ENCODE measurements at regions not wholly inside any gene's neighbourhood (a gene's known extent, or its start where the extent isn't known, plus 50 kb on each side); places are given as distances from the start of the nearest gene placed in this dataset.

GRCh38 chr1:30184393-30185141 lies 538.8 kb downstream of the MATN1 start:
- DNase-seq: no peak
- no peak overlapping the region for H3K27ac Mint-ChIP-seq
- H3K27me3 Mint-ChIP-seq (ENCODE audit: low read depth): peaks cover 17% of the 10 kb centered on the region
- H3K4me1 Mint-ChIP-seq (ENCODE audit: low read depth): no peaks in the 10 kb centered on the region
- H3K4me3 Mint-ChIP-seq: no peak overlapping the region
- H3K36me3 Mint-ChIP-seq (ENCODE audit: insufficient read depth in 2 of 2): no peaks in the 10 kb centered on the region
- H3K9me3 Mint-ChIP-seq: no peaks in the 10 kb centered on the region
- ATAC-seq (replicated peaks in 1 of 2): no peak

- peaks cover 2 to 3% of the 10 kb centered on the region in 2 donors for H3K9me3 Mint-ChIP-seq
- DNase-seq: no peak
- no peak overlapping the region for H3K27ac Mint-ChIP-seq
- no peak for ATAC-seq (replicated peaks in 1 of 2)
- peaks cover 12% of the 10 kb centered on the region for H3K27me3 Mint-ChIP-seq (ENCODE audit: low read depth)
- H3K36me3 Mint-ChIP-seq (ENCODE audit: insufficient read depth in 2 of 2): peaks cover 2 to 3% of the 10 kb centered on the region in 2 donors
- no peak overlapping the region for H3K4me3 Mint-ChIP-seq
- no peaks in the 10 kb centered on the region for H3K4me1 Mint-ChIP-seq (ENCODE audit: low read depth)
Observed at GRCh38 chr1:30183895-30184294, 539.5 kb downstream of the MATN1 start.

GRCh38 chr1:30183006-30183405 lies 540.4 kb downstream of the MATN1 start:
- Mint-ChIP-seq H3K4me3 (no peak overlapping the region), H3K36me3 (ENCODE audit: insufficient read depth in 2 of 2) (peaks cover 2 to 3% of the 10 kb centered on the region in 2 donors), H3K9me3 (peaks cover 2 to 3% of the 10 kb centered on the region in 2 donors), H3K4me1 (ENCODE audit: low read depth) (no peaks in the 10 kb centered on the region), H3K27ac (no peak overlapping the region), H3K27me3 (ENCODE audit: low read depth) (peaks cover 3% of the 10 kb centered on the region)
- ATAC-seq (replicated peaks in 1 of 2) (no peak), DNase-seq (no peak)

GRCh38 chr1:30179942-30180543 lies 543.3 kb downstream of the MATN1 start:
- Mint-ChIP-seq H3K27ac (no peak overlapping the region), H3K27me3 (ENCODE audit: low read depth) (peaks cover 9% of the 10 kb centered on the region), H3K4me1 (ENCODE audit: low read depth) (no peaks in the 10 kb centered on the region), H3K9me3 (peaks cover 2 to 4% of the 10 kb centered on the region in 2 donors), H3K36me3 (ENCODE audit: insufficient read depth in 2 of 2) (peaks cover 2 to 3% of the 10 kb centered on the region in 2 donors), H3K4me3 (no peak overlapping the region)
- DNase-seq (no peak), ATAC-seq (replicated peaks in 1 of 2) (no peak)

- peak overlapping the region; percentile 75 for H3K27ac Mint-ChIP-seq
- H3K9me3 Mint-ChIP-seq: peaks cover 2 to 4% of the 10 kb centered on the region in 2 donors
- no peak for DNase-seq
- peaks cover 2 to 3% of the 10 kb centered on the region in 2 donors for H3K36me3 Mint-ChIP-seq (ENCODE audit: insufficient read depth in 2 of 2)
- H3K4me1 Mint-ChIP-seq (ENCODE audit: low read depth): no peaks in the 10 kb centered on the region
- H3K4me3 Mint-ChIP-seq: no peak overlapping the region
- peaks cover 20% of the 10 kb centered on the region for H3K27me3 Mint-ChIP-seq (ENCODE audit: low read depth)
- no peak for ATAC-seq (replicated peaks in 1 of 2)
Observed at GRCh38 chr1:30176477-30176876, 546.9 kb downstream of the MATN1 start.

GRCh38 chr1:30174499-30174898 lies 548.9 kb downstream of the MATN1 start:
- Mint-ChIP-seq H3K4me3 (no peak overlapping the region), H3K27ac (no peak overlapping the region), H3K27me3 (ENCODE audit: low read depth) (peaks cover 22% of the 10 kb centered on the region), H3K4me1 (ENCODE audit: low read depth) (no peaks in the 10 kb centered on the region), H3K36me3 (ENCODE audit: insufficient read depth in 2 of 2) (peaks cover 2 to 3% of the 10 kb centered on the region in 2 donors), H3K9me3 (peaks cover 2 to 4% of the 10 kb centered on the region in 2 donors)
- DNase-seq: no peak
- ATAC-seq (replicated peaks in 1 of 2): no peak

- H3K27me3 Mint-ChIP-seq (ENCODE audit: low read depth): peaks cover 22% of the 10 kb centered on the region
- H3K27ac Mint-ChIP-seq: no peak overlapping the region
- ATAC-seq (replicated peaks in 1 of 2): no peak
- no peaks in the 10 kb centered on the region for H3K36me3 Mint-ChIP-seq (ENCODE audit: insufficient read depth in 2 of 2)
- peaks cover 0 to 2% of the 10 kb centered on the region in 2 donors for H3K9me3 Mint-ChIP-seq
- no peak for DNase-seq
- no peaks in the 10 kb centered on the region for H3K4me1 Mint-ChIP-seq (ENCODE audit: low read depth)
- H3K4me3 Mint-ChIP-seq: no peak overlapping the region
Observed at GRCh38 chr1:30173560-30173959, 549.8 kb downstream of the MATN1 start.

- DNase-seq (no peak), ATAC-seq (replicated peaks in 1 of 2) (no peak)
- H3K4me1 Mint-ChIP-seq (ENCODE audit: low read depth): no peaks in the 10 kb centered on the region
- H3K9me3 Mint-ChIP-seq: peaks cover 0 to 2% of the 10 kb centered on the region in 2 donors
- H3K27ac Mint-ChIP-seq: no peak overlapping the region
- no peak overlapping the region for H3K4me3 Mint-ChIP-seq
- peaks cover 22% of the 10 kb centered on the region for H3K27me3 Mint-ChIP-seq (ENCODE audit: low read depth)
- H3K36me3 Mint-ChIP-seq (ENCODE audit: insufficient read depth in 2 of 2): no peaks in the 10 kb centered on the region
Observed at GRCh38 chr1:30172757-30173156, 550.6 kb downstream of the MATN1 start.

GRCh38 chr1:30172299-30172694 lies 551.1 kb downstream of the MATN1 start:
- Mint-ChIP-seq H3K27me3 (ENCODE audit: low read depth) (peaks cover 22% of the 10 kb centered on the region), H3K9me3 (peaks cover 0 to 2% of the 10 kb centered on the region in 2 donors), H3K27ac (no peak overlapping the region), H3K36me3 (ENCODE audit: insufficient read depth in 2 of 2) (no peaks in the 10 kb centered on the region), H3K4me1 (ENCODE audit: low read depth) (no peaks in the 10 kb centered on the region), H3K4me3 (no peak overlapping the region)
- ATAC-seq (replicated peaks in 1 of 2) (no peak), DNase-seq (no peak)

GRCh38 chr1:30171537-30172298 lies 551.7 kb downstream of the MATN1 start:
- Mint-ChIP-seq H3K9me3 (peaks cover 0 to 1% of the 10 kb centered on the region in 2 donors), H3K27ac (no peak overlapping the region), H3K36me3 (ENCODE audit: insufficient read depth in 2 of 2) (no peaks in the 10 kb centered on the region), H3K4me1 (ENCODE audit: low read depth) (no peaks in the 10 kb centered on the region), H3K27me3 (ENCODE audit: low read depth) (peaks cover 21% of the 10 kb centered on the region), H3K4me3 (no peak overlapping the region)
- no peak for ATAC-seq (replicated peaks in 1 of 2)
- DNase-seq: no peak

- DNase-seq: no peak
- Mint-ChIP-seq H3K4me3 (no peak overlapping the region), H3K36me3 (ENCODE audit: insufficient read depth in 2 of 2) (no peaks in the 10 kb centered on the region), H3K27ac (no peak overlapping the region), H3K27me3 (ENCODE audit: low read depth) (peaks cover 6% of the 10 kb centered on the region), H3K4me1 (ENCODE audit: low read depth) (no peaks in the 10 kb centered on the region), H3K9me3 (no peaks in the 10 kb centered on the region)
- no peak for ATAC-seq (replicated peaks in 1 of 2)
Observed at GRCh38 chr1:30169269-30169668, 554.1 kb downstream of the MATN1 start.

- no peak for ATAC-seq (replicated peaks in 1 of 2)
- peaks cover 8% of the 10 kb centered on the region for H3K27me3 Mint-ChIP-seq (ENCODE audit: low read depth)
- H3K9me3 Mint-ChIP-seq: no peaks in the 10 kb centered on the region
- DNase-seq: no peak
- no peaks in the 10 kb centered on the region for H3K36me3 Mint-ChIP-seq (ENCODE audit: insufficient read depth in 2 of 2)
- no peaks in the 10 kb centered on the region for H3K4me1 Mint-ChIP-seq (ENCODE audit: low read depth)
- no peak overlapping the region for H3K27ac Mint-ChIP-seq
- no peak overlapping the region for H3K4me3 Mint-ChIP-seq
Observed at GRCh38 chr1:30166174-30166573, 557.2 kb downstream of the MATN1 start.

GRCh38 chr1:30165116-30165515 lies 558.3 kb downstream of the MATN1 start:
- H3K4me1 Mint-ChIP-seq (ENCODE audit: low read depth): no peaks in the 10 kb centered on the region
- H3K27me3 Mint-ChIP-seq (ENCODE audit: low read depth): peaks cover 8% of the 10 kb centered on the region
- H3K4me3 Mint-ChIP-seq: no peak overlapping the region
- no peaks in the 10 kb centered on the region for H3K9me3 Mint-ChIP-seq
- no peaks in the 10 kb centered on the region for H3K36me3 Mint-ChIP-seq (ENCODE audit: insufficient read depth in 2 of 2)
- H3K27ac Mint-ChIP-seq: no peak overlapping the region
- DNase-seq (no peak), ATAC-seq (replicated peaks in 1 of 2) (no peak)

All from activated T-cell treated with anti-CD3 and anti-CD28 coated beads, Interleukin-2, amount 50 U/mL, for 72 hours (primary cell).